ENCODE measurements at regions not wholly inside any gene's neighbourhood (a gene's known extent, or its start where the extent isn't known, plus 50 kb on each side); places are given as distances from the start of the nearest gene placed in this dataset.

GRCh38 chr7:127487381-127487780 is 94.9 kb upstream of the ZNF800 start:
- intact Hi-C loops (cut with micrococcal nuclease; ENCODE audit: unreplicated experiment): no loop called here
- Histone ChIP-seq H2AFZ (ENCODE audit: low read length) (no peak overlapping the region), H3K9me2 (ENCODE audit: insufficient read depth, low read length) (no peaks in the 10 kb centered on the region), H4K20me1 (ENCODE audit: insufficient read depth, low read length) (no peaks in the 10 kb centered on the region), H3K27ac (ENCODE audit: low read depth, low read length, poor library complexity, severe bottlenecking) (no peak overlapping the region), H3K79me2 (ENCODE audit: insufficient read depth, low read depth, low read length) (no peaks in the 10 kb centered on the region), H3K9me3 (ENCODE audit: low read length) (no peaks in the 10 kb centered on the region), H3K4me2 (ENCODE audit: low read length) (no peak overlapping the region), H3K4me3 (ENCODE audit: low read depth, low read length, poor library complexity, severe bottlenecking) (no peak overlapping the region), H3K36me3 (ENCODE audit: insufficient read depth, low read length) (no peaks in the 10 kb centered on the region), H3K4me1 (ENCODE audit: insufficient read depth, low read length, poor library complexity, severe bottlenecking) (no peaks in the 10 kb centered on the region)
- TF ChIP-seq CTCF (conservative IDR thresholded peaks at IDR 0.05; ENCODE audit: low read length) (no peak), EZH2phosphoT487 (IDR thresholded peaks at IDR 0.05; ENCODE audit: borderline replicate concordance, low read depth, low read length) (no peak)
- ChIA-PET POLR2A (no interaction called here), CTCF (ENCODE audit: unreplicated experiment) (no interaction called here)
- BruUV-seq (replicated peaks): no TSS peak
- DNase-seq (ENCODE audit: low spot score): no peak

GRCh38 chr7:127486654-127487053 is 94.1 kb upstream of the ZNF800 start:
- no peaks in the 10 kb centered on the region for H3K79me2 ChIP-seq (ENCODE audit: insufficient read depth, low read depth, low read length)
- H3K9me3 ChIP-seq (ENCODE audit: low read length): no peaks in the 10 kb centered on the region
- POLR2A ChIA-PET: no interaction called here
- H2AFZ ChIP-seq (ENCODE audit: low read length): no peak overlapping the region
- BruUV-seq (replicated peaks): no TSS peak
- CTCF ChIA-PET (ENCODE audit: unreplicated experiment): no interaction called here
- H3K4me3 ChIP-seq (ENCODE audit: low read depth, low read length, poor library complexity, severe bottlenecking): no peak overlapping the region
- no peak overlapping the region for H3K4me2 ChIP-seq (ENCODE audit: low read length)
- intact Hi-C loops (cut with micrococcal nuclease; ENCODE audit: unreplicated experiment): no loop called here
- no peaks in the 10 kb centered on the region for H3K36me3 ChIP-seq (ENCODE audit: insufficient read depth, low read length)
- no peak for TF ChIP-seq EZH2phosphoT487 (IDR thresholded peaks at IDR 0.05; ENCODE audit: borderline replicate concordance, low read depth, low read length)
- no peak for TF ChIP-seq CTCF (conservative IDR thresholded peaks at IDR 0.05; ENCODE audit: low read length)
- H3K9me2 ChIP-seq (ENCODE audit: insufficient read depth, low read length): no peaks in the 10 kb centered on the region
- H3K27ac ChIP-seq (ENCODE audit: low read depth, low read length, poor library complexity, severe bottlenecking): no peak overlapping the region
- DNase-seq (ENCODE audit: low spot score): no peak
- H3K4me1 ChIP-seq (ENCODE audit: insufficient read depth, low read length, poor library complexity, severe bottlenecking): no peaks in the 10 kb centered on the region
- no peaks in the 10 kb centered on the region for H4K20me1 ChIP-seq (ENCODE audit: insufficient read depth, low read length)

- intact Hi-C loops (cut with micrococcal nuclease; ENCODE audit: unreplicated experiment): no loop called here
- Histone ChIP-seq H4K20me1 (ENCODE audit: insufficient read depth, low read length) (no peaks in the 10 kb centered on the region), H3K4me3 (ENCODE audit: low read depth, low read length, poor library complexity, severe bottlenecking) (no peak overlapping the region), H3K9me3 (ENCODE audit: low read length) (no peaks in the 10 kb centered on the region), H3K36me3 (ENCODE audit: insufficient read depth, low read length) (no peaks in the 10 kb centered on the region), H3K27ac (ENCODE audit: low read depth, low read length, poor library complexity, severe bottlenecking) (no peak overlapping the region), H3K79me2 (ENCODE audit: insufficient read depth, low read depth, low read length) (no peaks in the 10 kb centered on the region), H3K4me2 (ENCODE audit: low read length) (no peak overlapping the region), H3K9me2 (ENCODE audit: insufficient read depth, low read length) (no peaks in the 10 kb centered on the region), H3K4me1 (ENCODE audit: insufficient read depth, low read length, poor library complexity, severe bottlenecking) (no peaks in the 10 kb centered on the region), H2AFZ (ENCODE audit: low read length) (no peak overlapping the region)
- ChIA-PET POLR2A (no interaction called here), CTCF (ENCODE audit: unreplicated experiment) (no interaction called here)
- BruUV-seq (replicated peaks): no TSS peak
- no peak for DNase-seq (ENCODE audit: low spot score)
- TF ChIP-seq CTCF (conservative IDR thresholded peaks at IDR 0.05; ENCODE audit: low read length) (no peak), EZH2phosphoT487 (IDR thresholded peaks at IDR 0.05; ENCODE audit: borderline replicate concordance, low read depth, low read length) (no peak)
These were observed 93.0 kb upstream of the ZNF800 start for GRCh38 chr7:127485482-127485881.
